ENCODE measurements at regions not wholly inside any gene's neighbourhood (a gene's known extent, or its start where the extent isn't known, plus 50 kb on each side); places are given as distances from the start of the nearest gene placed in this dataset.
"Not testable (repeated sequence)": the region's sequence is repeated elsewhere in the genome, so short reads cannot be mapped to it uniquely, and the experiment has no call there.

DNA sequence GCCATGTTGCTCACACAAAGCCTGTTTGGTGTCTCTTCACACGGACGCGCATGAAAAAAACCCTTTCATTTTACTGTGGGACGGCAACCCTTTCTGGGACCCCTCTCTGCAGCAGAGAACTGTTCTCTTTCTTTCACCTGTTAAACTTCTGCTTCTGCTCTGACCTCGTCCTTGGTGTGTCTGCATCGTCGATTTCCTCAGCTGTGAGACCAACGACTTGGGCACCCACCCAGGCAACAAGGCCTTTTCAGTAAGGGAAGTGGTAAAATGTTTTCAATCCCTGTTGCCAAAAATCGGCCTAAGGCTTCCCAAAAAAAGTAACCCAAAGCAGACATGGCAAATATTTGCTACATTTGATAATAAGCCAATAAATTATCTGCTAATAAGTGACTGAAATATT, 515.3 kb downstream of the IRS2 start:
- no peak overlapping the region for H3K27ac ChIP-seq
- TF ChIP-seq, protein P1, sequence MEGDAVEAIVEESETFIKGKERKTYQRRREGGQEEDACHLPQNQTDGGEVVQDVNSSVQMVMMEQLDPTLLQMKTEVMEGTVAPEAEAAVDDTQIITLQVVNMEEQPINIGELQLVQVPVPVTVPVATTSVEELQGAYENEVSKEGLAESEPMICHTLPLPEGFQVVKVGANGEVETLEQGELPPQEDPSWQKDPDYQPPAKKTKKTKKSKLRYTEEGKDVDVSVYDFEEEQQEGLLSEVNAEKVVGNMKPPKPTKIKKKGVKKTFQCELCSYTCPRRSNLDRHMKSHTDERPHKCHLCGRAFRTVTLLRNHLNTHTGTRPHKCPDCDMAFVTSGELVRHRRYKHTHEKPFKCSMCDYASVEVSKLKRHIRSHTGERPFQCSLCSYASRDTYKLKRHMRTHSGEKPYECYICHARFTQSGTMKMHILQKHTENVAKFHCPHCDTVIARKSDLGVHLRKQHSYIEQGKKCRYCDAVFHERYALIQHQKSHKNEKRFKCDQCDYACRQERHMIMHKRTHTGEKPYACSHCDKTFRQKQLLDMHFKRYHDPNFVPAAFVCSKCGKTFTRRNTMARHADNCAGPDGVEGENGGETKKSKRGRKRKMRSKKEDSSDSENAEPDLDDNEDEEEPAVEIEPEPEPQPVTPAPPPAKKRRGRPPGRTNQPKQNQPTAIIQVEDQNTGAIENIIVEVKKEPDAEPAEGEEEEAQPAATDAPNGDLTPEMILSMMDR (conservative IDR thresholded peaks at IDR 0.05): no peak

DNA sequence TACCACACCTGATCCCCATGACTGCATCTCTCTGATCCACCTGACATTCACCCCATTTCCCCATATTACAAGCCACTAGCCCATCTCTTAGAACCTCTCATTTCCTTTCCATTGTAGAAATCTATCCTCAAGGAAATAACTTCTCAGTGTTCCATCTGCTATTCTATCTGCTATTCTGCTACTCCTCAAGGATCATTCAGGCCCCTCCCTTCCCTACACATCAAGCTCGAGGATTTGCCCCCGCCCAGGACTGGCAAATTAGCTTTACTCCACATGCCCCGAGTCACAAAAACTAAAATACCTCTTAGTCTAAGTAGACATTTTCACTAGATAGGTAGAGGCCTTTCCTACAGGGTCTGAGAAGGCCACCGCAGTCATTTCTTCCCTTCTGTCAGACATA, 517.0 kb downstream of the IRS2 start:
- not testable (repeated sequence) for H3K27ac ChIP-seq

DNA sequence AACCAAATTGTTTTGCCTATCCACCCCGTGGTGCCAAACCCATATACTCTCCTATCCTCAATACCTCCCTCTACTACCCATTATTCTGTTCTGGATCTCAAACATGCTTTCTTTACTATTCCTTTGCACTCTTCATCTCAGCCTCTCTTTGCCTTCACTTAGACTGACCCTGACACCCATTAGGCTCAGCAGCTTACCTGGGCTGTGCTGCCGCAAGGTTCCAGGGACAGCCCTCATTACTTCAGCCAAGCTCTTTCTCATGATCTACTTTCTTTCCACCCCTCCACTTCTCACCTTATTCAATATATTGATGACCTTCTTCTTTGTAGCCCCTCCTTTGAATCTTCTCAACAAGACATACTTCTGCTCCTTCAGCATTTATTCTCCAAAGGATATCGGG, 517.9 kb downstream of the IRS2 start:
- not testable (repeated sequence) for H3K27ac ChIP-seq

DNA sequence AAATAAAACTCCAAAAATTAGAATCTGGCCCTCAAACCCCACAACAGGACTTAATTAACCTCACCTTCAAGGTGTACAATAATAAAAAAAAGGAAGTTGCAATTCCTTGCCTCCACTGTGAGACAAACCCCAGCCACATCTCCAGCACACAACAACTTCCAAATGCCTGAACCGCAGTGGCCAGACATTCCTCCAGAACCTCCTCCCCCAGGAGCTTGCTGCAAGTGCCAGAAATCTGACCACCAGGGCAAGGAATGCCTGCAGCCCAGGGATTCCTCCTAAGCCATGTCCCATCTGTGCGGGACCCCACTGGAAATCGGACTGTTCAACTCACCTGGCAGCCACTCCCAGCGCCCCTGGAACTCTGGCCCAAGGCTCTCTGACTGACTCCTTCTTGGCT, 519.0 kb downstream of the IRS2 start:
- not testable (repeated sequence) for H3K27ac ChIP-seq

DNA sequence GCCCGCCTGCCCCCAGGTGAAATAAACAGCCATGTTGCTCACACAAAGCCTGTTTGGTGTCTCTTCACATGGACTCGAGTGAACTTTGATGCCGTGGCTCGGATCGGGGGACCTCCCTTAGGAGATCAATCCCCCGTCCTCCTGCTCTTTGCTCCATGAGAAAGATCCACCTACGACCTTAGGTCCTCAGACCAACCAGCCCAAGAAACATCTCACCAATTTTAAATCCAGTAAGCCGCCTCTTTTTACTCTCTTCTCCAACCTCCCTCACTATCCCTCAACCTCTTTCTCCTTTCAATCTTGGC, 521.0 kb downstream of the IRS2 start:
- H3K27ac ChIP-seq: not testable (repeated sequence)

DNA sequence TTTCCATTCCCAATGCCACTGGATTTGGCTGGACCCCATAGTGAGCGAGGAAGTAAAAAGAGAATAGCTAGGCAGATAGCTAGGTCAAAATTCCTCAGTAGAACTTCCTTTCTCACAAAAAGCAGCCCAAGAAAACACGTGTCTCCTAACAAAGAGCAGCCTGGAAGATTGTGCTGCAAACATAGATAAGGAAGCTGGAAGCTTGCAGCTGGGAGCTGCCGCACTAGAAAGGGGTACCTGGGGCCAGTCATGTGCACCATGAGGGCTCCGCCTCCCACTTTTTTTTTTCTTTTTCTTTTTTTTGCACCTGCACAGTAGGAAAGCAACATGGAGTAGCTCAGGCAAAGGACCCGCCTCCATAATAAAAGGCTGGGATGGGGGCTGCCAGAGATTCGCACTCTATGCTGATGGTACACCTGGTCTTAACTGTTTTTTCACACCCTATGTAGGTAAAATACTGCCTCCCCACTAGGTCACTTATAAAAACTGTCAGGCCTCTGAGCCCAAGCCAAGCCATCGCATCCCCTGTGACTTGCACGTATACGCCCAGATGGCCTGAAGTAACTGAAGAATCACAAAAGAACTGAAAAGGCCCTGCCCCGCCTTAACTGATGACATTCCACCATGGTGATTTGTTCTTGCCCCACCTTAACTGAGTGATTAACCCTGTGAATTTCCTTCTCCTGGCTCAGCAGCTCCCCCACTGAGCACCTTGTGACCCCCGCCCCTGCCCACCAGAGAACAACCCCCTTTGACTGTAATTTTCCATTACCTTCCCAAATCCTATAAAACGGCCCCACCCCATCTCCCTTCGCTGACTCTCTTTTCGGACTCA, 521.6 kb downstream of the IRS2 start:
- H3K27ac ChIP-seq: not testable (repeated sequence)

DNA sequence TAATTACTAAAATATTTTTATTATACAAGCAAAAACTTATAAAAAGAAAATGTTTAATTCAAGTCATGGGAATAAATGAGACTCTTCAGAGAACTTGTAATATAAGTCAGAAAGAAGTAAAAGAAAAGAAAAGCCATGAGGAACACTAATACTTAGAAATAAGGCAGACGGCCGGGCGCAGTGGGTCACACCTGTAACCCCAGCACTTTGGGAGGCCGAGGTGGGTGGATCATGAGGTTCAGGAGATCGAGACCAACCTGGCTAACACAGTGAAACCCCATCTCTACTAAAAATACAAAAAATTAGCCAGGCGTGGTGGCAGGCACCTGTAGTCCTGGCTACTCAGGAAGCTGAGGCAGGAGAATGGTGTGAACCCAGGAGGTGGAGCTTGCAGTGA, 528.6 kb downstream of the IRS2 start:
- not testable (repeated sequence) for H3K27ac ChIP-seq
